Fibroblast of lung (primary cell): ENCODE measurements at regions not wholly inside any gene's neighbourhood (a gene's known extent, or its start where the extent isn't known, plus 50 kb on each side); places are given as distances from the start of the nearest gene placed in this dataset.
"Not testable (repeated sequence)": the region's sequence is repeated elsewhere in the genome, so short reads cannot be mapped to it uniquely, and the experiment has no call there.

ENCODE experiments used
- CTCF ChIP-seq, 2 donors: IDR thresholded peaks in 1 of 2; conservative IDR thresholded peaks in 1 of 2; 1 replicate in 1 of 2; 2 replicates in 1 of 2; pipeline ENCODE4 v1.5.1; 2011 to 2012; ENCODE audit warnings: low read length in 2 of 2, control low read depth in 1 of 2, inconsistent platforms in 1 of 2, low read depth in 1 of 2, mild to moderate bottlenecking in 1 of 2
- EZH2 ChIP-seq: IDR thresholded peaks from 2 replicates; pipeline ENCODE4 v1.5.1; 2012; ENCODE audit warnings: low read length, control low read depth, mild to moderate bottlenecking; ENCODE audit errors: missing control alignments

DNA sequence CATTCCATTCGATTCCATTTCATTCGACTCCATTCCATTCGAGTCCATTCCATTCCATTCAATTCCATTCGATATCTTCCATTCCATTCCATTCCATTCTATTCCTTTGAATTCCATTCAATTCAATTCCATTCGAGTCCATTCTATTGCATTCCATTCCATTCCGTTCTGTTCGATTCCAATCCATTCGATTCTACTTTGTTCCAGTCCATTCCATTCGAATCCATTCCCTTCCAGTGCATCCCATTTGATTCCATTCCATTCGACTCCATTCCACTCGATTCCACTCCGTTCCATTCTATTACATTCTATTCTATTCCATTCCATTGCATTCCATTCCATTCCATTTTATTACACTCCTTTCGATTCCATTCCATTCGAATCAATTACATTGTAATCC lies 2588.5 kb upstream of the TPTE start:
- not testable (repeated sequence) for TF ChIP-seq CTCF (conservative IDR thresholded peaks at IDR 0.05 in 1 of 2, IDR thresholded peaks at IDR 0.05 in 1 of 2; ENCODE audit: low read depth in 1 of 2, low read length in 2 of 2); EZH2
